ENCODE measurements at regions not wholly inside any gene's neighbourhood (a gene's known extent, or its start where the extent isn't known, plus 50 kb on each side); places are given as distances from the start of the nearest gene placed in this dataset.

DNA sequence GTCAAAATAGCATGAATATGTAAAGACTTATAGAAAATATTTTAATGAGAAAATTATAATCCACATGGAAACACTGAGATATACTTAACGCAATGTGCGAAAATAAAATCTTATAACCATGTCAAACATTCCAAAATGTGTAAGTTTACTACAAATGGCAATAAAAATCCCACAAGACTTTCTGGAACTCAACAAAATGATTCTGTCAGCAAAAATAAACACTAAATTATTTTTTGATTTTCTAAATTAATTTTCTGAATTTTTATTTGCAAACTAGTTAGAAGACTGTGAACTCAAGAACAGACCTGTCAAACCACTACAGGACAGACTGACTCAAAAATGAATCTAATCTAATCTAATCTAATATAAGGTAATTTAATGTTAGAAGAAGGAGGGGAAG lies 160.8 kb upstream of the KCTD7 start:
- no peak for TF ChIP-seq EZH2 (IDR thresholded peaks at IDR 0.05; ENCODE audit: borderline replicate concordance, low read depth, low read length, severe bottlenecking)
- TF ChIP-seq, protein P1, sequence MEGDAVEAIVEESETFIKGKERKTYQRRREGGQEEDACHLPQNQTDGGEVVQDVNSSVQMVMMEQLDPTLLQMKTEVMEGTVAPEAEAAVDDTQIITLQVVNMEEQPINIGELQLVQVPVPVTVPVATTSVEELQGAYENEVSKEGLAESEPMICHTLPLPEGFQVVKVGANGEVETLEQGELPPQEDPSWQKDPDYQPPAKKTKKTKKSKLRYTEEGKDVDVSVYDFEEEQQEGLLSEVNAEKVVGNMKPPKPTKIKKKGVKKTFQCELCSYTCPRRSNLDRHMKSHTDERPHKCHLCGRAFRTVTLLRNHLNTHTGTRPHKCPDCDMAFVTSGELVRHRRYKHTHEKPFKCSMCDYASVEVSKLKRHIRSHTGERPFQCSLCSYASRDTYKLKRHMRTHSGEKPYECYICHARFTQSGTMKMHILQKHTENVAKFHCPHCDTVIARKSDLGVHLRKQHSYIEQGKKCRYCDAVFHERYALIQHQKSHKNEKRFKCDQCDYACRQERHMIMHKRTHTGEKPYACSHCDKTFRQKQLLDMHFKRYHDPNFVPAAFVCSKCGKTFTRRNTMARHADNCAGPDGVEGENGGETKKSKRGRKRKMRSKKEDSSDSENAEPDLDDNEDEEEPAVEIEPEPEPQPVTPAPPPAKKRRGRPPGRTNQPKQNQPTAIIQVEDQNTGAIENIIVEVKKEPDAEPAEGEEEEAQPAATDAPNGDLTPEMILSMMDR (IDR thresholded peaks at IDR 0.05; ENCODE audit: borderline replicate concordance, extremely low read depth, low read length, poor library complexity, severe bottlenecking): no peak

All from DND-41 (cell line).